Ishikawa (cell line): ENCODE measurements at regions not wholly inside any gene's neighbourhood (a gene's known extent, or its start where the extent isn't known, plus 50 kb on each side); places are given as distances from the start of the nearest gene placed in this dataset.

Source experiments
- CEBPB ChIP-seq: IDR thresholded peaks from 2 replicates; pipeline ENCODE4 v1.6.1; 2012
- USF1 ChIP-seq: IDR thresholded peaks from 2 replicates; pipeline ENCODE4 v1.6.1; 2012
- TF ChIP-seq, protein P1 (sequence below): IDR thresholded peaks from 2 replicates; pipeline ENCODE4 v1.6.1; 2012

GRCh38 chr3:8255725-8256124, 245.9 kb upstream of the LMCD1 start:
- TF ChIP-seq CEBPB (no peak), USF1 (no peak)
- TF ChIP-seq, protein P1, sequence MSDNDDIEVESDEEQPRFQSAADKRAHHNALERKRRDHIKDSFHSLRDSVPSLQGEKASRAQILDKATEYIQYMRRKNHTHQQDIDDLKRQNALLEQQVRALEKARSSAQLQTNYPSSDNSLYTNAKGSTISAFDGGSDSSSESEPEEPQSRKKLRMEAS = no peak
